Smooth muscle cell (in vitro differentiated cells): ENCODE measurements at regions not wholly inside any gene's neighbourhood (a gene's known extent, or its start where the extent isn't known, plus 50 kb on each side); places are given as distances from the start of the nearest gene placed in this dataset.
"Not testable (repeated sequence)": the region's sequence is repeated elsewhere in the genome, so short reads cannot be mapped to it uniquely, and the experiment has no call there.

ENCODE experiments used
- DNase-seq: peaks from one replicate; lab custom pipeline; 2025; ENCODE audit not compliant: unreplicated experiment; lab: John Stamatoyannopoulos, UW
- H2AFZ ChIP-seq: fragments of 200-600 bp; sonication (generic); 2 replicates; pipeline ENCODE4 v1.6.0; 2016; ENCODE audit warnings: antibody characterized with exemption, low read depth, mild to moderate bottlenecking
- H3F3A ChIP-seq: fragments of 200-600 bp; sonication (generic); 2 replicates; pipeline ENCODE4 v1.6.0; 2017; ENCODE audit warnings: antibody characterized with exemption, low read depth
- H3K27ac ChIP-seq: fragments of 200-600 bp; sonication (generic); 2 replicates; pipeline ENCODE4 v1.5.1; 2016; ENCODE audit warnings: low read depth, mild to moderate bottlenecking
- H3K27me3 ChIP-seq: fragments of 200-600 bp; sonication (generic); 2 replicates; pipeline ENCODE4 v1.6.1; 2016; ENCODE audit warnings: low read depth, mild to moderate bottlenecking
- H3K36me3 ChIP-seq: fragments of 200-600 bp; sonication (generic); 2 replicates; pipeline ENCODE4 v1.5.1; 2016; ENCODE audit warnings: low read depth
- H3K4me1 ChIP-seq: fragments of 200-600 bp; sonication (generic); 2 replicates; pipeline ENCODE4 v1.5.1; 2016; ENCODE audit warnings: low read depth
- H3K4me2 ChIP-seq: fragments of 200-600 bp; sonication (generic); 2 replicates; pipeline ENCODE4 v1.6.0; 2016; ENCODE audit warnings: mild to moderate bottlenecking
- H3K4me3 ChIP-seq: fragments of 200-600 bp; sonication (generic); 2 replicates; pipeline ENCODE4 v1.5.1; 2016; ENCODE audit warnings: mild to moderate bottlenecking
- H3K79me2 ChIP-seq: fragments of 200-600 bp; sonication (generic); 2 replicates; pipeline ENCODE4 v1.6.0; 2016; ENCODE audit warnings: low read depth, mild to moderate bottlenecking
- H3K9ac ChIP-seq: fragments of 200-600 bp; sonication (generic); 2 replicates; pipeline ENCODE4 v1.6.0; 2016; ENCODE audit warnings: low read depth
- H3K9me3 ChIP-seq: fragments of 200-600 bp; sonication (generic); replicated peaks from 2 replicates; pipeline ENCODE4 v1.5.1; 2016; ENCODE audit warnings: low read depth
- H4K20me1 ChIP-seq: fragments of 200-600 bp; sonication (generic); 2 replicates; pipeline ENCODE4 v1.6.0; 2016; ENCODE audit warnings: low read depth
- WGBS: methylation state at CpG from one replicate; pipeline ENCODE4 v1.1.7; 2016; ENCODE audit warnings: low lambda C conversion rate; 5-methylcytosine and 5-hydroxymethylcytosine counted together
- TF ChIP-seq, protein P1 (sequence below): fragments of 200-600 bp; sonication (generic); IDR thresholded peaks from 2 replicates; pipeline ENCODE4 v1.5.1; 2017; ENCODE audit warnings: borderline replicate concordance, mild to moderate bottlenecking, antibody characterized with exemption; ENCODE audit not compliant: insufficient read depth, poor library complexity, severe bottlenecking

DNA sequence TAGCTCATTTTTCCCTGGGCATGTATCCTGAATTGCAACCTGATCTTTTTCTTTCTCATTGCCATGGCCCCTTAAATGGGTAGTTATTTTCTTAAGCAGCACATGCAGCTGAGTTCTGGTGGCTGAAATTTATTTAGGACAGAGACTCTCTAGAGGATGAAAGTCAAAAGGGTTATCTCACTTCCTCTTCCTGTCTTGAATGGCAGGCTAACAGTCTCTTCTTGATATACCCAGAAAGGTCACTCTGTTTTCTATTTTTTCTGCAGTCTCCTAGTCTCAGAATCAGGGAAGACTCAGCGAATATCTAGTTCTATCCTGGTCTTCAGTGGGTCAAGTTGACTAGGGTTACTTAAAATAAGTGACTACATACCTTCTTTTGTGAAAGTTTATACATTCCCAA is 243.3 kb downstream of the EPHA7 start:
- Histone ChIP-seq H3K27ac (no peak overlapping the region), H3K27me3 (no peaks in the 10 kb centered on the region), H3K9ac (no peak overlapping the region), H3K79me2 (no peaks in the 10 kb centered on the region), H2AFZ (peak overlapping the region; percentile 37), H3K4me2 (no peak overlapping the region), H4K20me1 (no peaks in the 10 kb centered on the region), H3K4me3 (no peak overlapping the region), H3F3A (no peaks in the 10 kb centered on the region), H3K9me3 (no peaks in the 10 kb centered on the region), H3K36me3 (no peaks in the 10 kb centered on the region), H3K4me1 (peaks cover 6% of the 10 kb centered on the region)
- TF ChIP-seq, protein P1, sequence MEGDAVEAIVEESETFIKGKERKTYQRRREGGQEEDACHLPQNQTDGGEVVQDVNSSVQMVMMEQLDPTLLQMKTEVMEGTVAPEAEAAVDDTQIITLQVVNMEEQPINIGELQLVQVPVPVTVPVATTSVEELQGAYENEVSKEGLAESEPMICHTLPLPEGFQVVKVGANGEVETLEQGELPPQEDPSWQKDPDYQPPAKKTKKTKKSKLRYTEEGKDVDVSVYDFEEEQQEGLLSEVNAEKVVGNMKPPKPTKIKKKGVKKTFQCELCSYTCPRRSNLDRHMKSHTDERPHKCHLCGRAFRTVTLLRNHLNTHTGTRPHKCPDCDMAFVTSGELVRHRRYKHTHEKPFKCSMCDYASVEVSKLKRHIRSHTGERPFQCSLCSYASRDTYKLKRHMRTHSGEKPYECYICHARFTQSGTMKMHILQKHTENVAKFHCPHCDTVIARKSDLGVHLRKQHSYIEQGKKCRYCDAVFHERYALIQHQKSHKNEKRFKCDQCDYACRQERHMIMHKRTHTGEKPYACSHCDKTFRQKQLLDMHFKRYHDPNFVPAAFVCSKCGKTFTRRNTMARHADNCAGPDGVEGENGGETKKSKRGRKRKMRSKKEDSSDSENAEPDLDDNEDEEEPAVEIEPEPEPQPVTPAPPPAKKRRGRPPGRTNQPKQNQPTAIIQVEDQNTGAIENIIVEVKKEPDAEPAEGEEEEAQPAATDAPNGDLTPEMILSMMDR, result no peak
- DNase-seq, result no peak
- WGBS, result 87% methylated on average over 1 of the region's 1 CpG

- H3K9ac ChIP-seq, H3K4me1 ChIP-seq, H3F3A ChIP-seq, H3K4me2 ChIP-seq, H3K36me3 ChIP-seq, H3K79me2 ChIP-seq, H3K27ac ChIP-seq, H3K27me3 ChIP-seq, H4K20me1 ChIP-seq, DNase-seq, H3K4me3 ChIP-seq, H3K9me3 ChIP-seq, H2AFZ ChIP-seq: not testable (repeated sequence)
- 49% methylated on average over 6 of the region's 10 CpGs for WGBS
These were observed 245.8 kb downstream of the EPHA7 start for GRCh38 chr6:93173573-93173972.

GRCh38 chr6:93165850-93166430 is 253.4 kb downstream of the EPHA7 start:
- Histone ChIP-seq H3K27ac (no peak overlapping the region), H3K79me2 (no peaks in the 10 kb centered on the region), H3K4me3 (no peak overlapping the region), H4K20me1 (no peaks in the 10 kb centered on the region), H2AFZ (peak overlapping the region; percentile 25), H3K27me3 (no peaks in the 10 kb centered on the region), H3K4me2 (no peak overlapping the region), H3F3A (no peaks in the 10 kb centered on the region), H3K4me1 (no peaks in the 10 kb centered on the region), H3K36me3 (no peaks in the 10 kb centered on the region), H3K9ac (no peak overlapping the region), H3K9me3 (no peaks in the 10 kb centered on the region)
- DNase-seq, result no peak
- TF ChIP-seq, protein P1, result no peak
- WGBS, result 75% methylated on average over 3 of the region's 3 CpGs

DNA sequence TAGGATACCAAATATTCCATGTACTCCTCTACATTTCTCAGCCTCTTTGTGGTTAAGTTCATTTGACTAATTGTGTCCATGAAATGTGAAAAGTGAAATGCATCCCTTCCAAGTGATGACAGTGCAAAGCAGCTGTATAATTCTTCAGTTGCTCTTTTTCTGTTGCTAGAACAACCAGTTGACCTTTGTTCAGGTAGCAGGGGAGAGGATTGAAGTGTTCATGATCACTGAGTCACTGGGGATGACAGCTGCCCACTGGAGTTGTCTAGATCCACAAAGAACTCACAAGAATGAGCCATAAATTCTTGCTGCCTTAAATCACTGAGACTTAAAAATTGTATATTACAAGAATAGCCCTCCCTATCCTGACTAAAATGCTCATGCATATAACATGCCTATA is 254.6 kb downstream of the EPHA7 start:
- Histone ChIP-seq H3F3A (no peaks in the 10 kb centered on the region), H3K4me3 (no peak overlapping the region), H3K79me2 (no peaks in the 10 kb centered on the region), H3K4me2 (no peak overlapping the region), H4K20me1 (no peaks in the 10 kb centered on the region), H3K4me1 (no peaks in the 10 kb centered on the region), H3K9me3 (no peaks in the 10 kb centered on the region), H3K9ac (no peak overlapping the region), H2AFZ (no peak overlapping the region), H3K27me3 (no peaks in the 10 kb centered on the region), H3K27ac (no peak overlapping the region), H3K36me3 (no peaks in the 10 kb centered on the region)
- DNase-seq, result no peak
- TF ChIP-seq, protein P1, result no peak
